ENCODE measurements at regions not wholly inside any gene's neighbourhood (a gene's known extent, or its start where the extent isn't known, plus 50 kb on each side); places are given as distances from the start of the nearest gene placed in this dataset.

- Mint-ChIP-seq H3K36me3 (ENCODE audit: low read depth) (no peaks in the 10 kb centered on the region), H3K4me3 (no peak overlapping the region), H3K27me3 (no peaks in the 10 kb centered on the region), H3K9me3 (no peaks in the 10 kb centered on the region), H3K27ac (no peak overlapping the region), H3K4me1 (no peaks in the 10 kb centered on the region)
- intact Hi-C loops (cut with micrococcal nuclease), result no loop called here
- ChIA-PET CTCF (no interaction called here), POLR2A (no interaction called here)
- DNase-seq (no peak), ATAC-seq (ENCODE audit: low read depth) (no peak)
- TF ChIP-seq CTCF (IDR thresholded peaks at IDR 0.05), result no peak
These were observed 340.3 kb downstream of the SEC16B start for GRCh38 chr1:177629526-177629925.

- no peak for TF ChIP-seq CTCF (IDR thresholded peaks at IDR 0.05)
- no peaks in the 10 kb centered on the region for H3K9me3 Mint-ChIP-seq
- H3K27me3 Mint-ChIP-seq, result no peaks in the 10 kb centered on the region
- no peaks in the 10 kb centered on the region for H3K4me1 Mint-ChIP-seq
- H3K36me3 Mint-ChIP-seq (ENCODE audit: low read depth), result no peaks in the 10 kb centered on the region
- ChIA-PET POLR2A (no interaction called here), CTCF (no interaction called here)
- ATAC-seq (ENCODE audit: low read depth), result no peak
- intact Hi-C loops (cut with micrococcal nuclease), result no loop called here
- DNase-seq, result no peak
- no peak overlapping the region for H3K27ac Mint-ChIP-seq
- no peak overlapping the region for H3K4me3 Mint-ChIP-seq
These were observed 342.5 kb downstream of the SEC16B start for GRCh38 chr1:177627148-177627910.

- intact Hi-C loops (cut with micrococcal nuclease), result no loop called here
- ChIA-PET CTCF (no interaction called here), POLR2A (no interaction called here)
- no peak overlapping the region for H3K4me3 Mint-ChIP-seq
- no peaks in the 10 kb centered on the region for H3K27me3 Mint-ChIP-seq
- DNase-seq (no peak), ATAC-seq (ENCODE audit: low read depth) (no peak)
- H3K9me3 Mint-ChIP-seq, result no peaks in the 10 kb centered on the region
- no peak for TF ChIP-seq CTCF (IDR thresholded peaks at IDR 0.05)
- H3K27ac Mint-ChIP-seq, result no peak overlapping the region
- H3K4me1 Mint-ChIP-seq, result no peaks in the 10 kb centered on the region
- no peaks in the 10 kb centered on the region for H3K36me3 Mint-ChIP-seq (ENCODE audit: low read depth)
These were observed 349.1 kb downstream of the SEC16B start for GRCh38 chr1:177620636-177621190.

GRCh38 chr1:177615251-177615650 is 354.6 kb downstream of the SEC16B start:
- ChIA-PET POLR2A (no interaction called here), CTCF (no interaction called here)
- intact Hi-C loops (cut with micrococcal nuclease), result no loop called here
- DNase-seq (no peak), ATAC-seq (ENCODE audit: low read depth) (no peak)
- H3K4me1 Mint-ChIP-seq, result no peaks in the 10 kb centered on the region
- TF ChIP-seq CTCF (IDR thresholded peaks at IDR 0.05), result no peak
- no peaks in the 10 kb centered on the region for H3K27me3 Mint-ChIP-seq
- H3K9me3 Mint-ChIP-seq, result no peaks in the 10 kb centered on the region
- no peak overlapping the region for H3K27ac Mint-ChIP-seq
- H3K36me3 Mint-ChIP-seq (ENCODE audit: low read depth), result no peaks in the 10 kb centered on the region
- H3K4me3 Mint-ChIP-seq, result no peak overlapping the region

GRCh38 chr1:177611402-177611801 is 358.5 kb downstream of the SEC16B start:
- intact Hi-C loops (cut with micrococcal nuclease), result no loop called here
- no peaks in the 10 kb centered on the region for H3K4me1 Mint-ChIP-seq
- TF ChIP-seq CTCF (IDR thresholded peaks at IDR 0.05), result no peak

More at GRCh38 chr1:177611402-177611801, 358.5 kb downstream of the SEC16B start:
- CTCF ChIA-PET, result no interaction called here
- H3K27ac Mint-ChIP-seq, result no peak overlapping the region
- no peak overlapping the region for H3K4me3 Mint-ChIP-seq
- DNase-seq (no peak), ATAC-seq (ENCODE audit: low read depth) (no peak)
- H3K27me3 Mint-ChIP-seq, result no peaks in the 10 kb centered on the region
- no peaks in the 10 kb centered on the region for H3K36me3 Mint-ChIP-seq (ENCODE audit: low read depth)
- H3K9me3 Mint-ChIP-seq, result no peaks in the 10 kb centered on the region
- POLR2A ChIA-PET, result no interaction called here
